NCI-H82 treated with DMSO at 0.1 percent for 48 hours (cell line): ENCODE measurements at regions not wholly inside any gene's neighbourhood (a gene's known extent, or its start where the extent isn't known, plus 50 kb on each side); places are given as distances from the start of the nearest gene placed in this dataset.
"Not testable (repeated sequence)": the region's sequence is repeated elsewhere in the genome, so short reads cannot be mapped to it uniquely, and the experiment has no call there.

Source experiments
- DNase-seq: peaks from one replicate; lab custom pipeline; 2025; ENCODE audit not compliant: unreplicated experiment; lab: John Stamatoyannopoulos, UW

GRCh38 chr18:44280479-44280878 is 400.2 kb upstream of the SETBP1 start:
- DNase-seq: no peak

GRCh38 chr18:44286049-44286448 is 394.6 kb upstream of the SETBP1 start:
- DNase-seq: no peak

- no peak for DNase-seq
These were observed 390.2 kb upstream of the SETBP1 start for GRCh38 chr18:44290366-44290977.

GRCh38 chr18:44298566-44298965 is 382.1 kb upstream of the SETBP1 start:
- no peak for DNase-seq

- no peak for DNase-seq
These were observed 371.5 kb upstream of the SETBP1 start for GRCh38 chr18:44309185-44309584.

- DNase-seq: no peak
These were observed 359.8 kb upstream of the SETBP1 start for GRCh38 chr18:44320619-44321460.

- no peak for DNase-seq
These were observed 358.7 kb upstream of the SETBP1 start for GRCh38 chr18:44321868-44322590.

- DNase-seq: no peak
These were observed 357.6 kb upstream of the SETBP1 start for GRCh38 chr18:44323125-44323524.

- DNase-seq: no peak
These were observed 356.3 kb upstream of the SETBP1 start for GRCh38 chr18:44324361-44324760.

- DNase-seq: no peak
These were observed 354.6 kb upstream of the SETBP1 start for GRCh38 chr18:44325903-44326635.

- no peak for DNase-seq
These were observed 348.8 kb upstream of the SETBP1 start for GRCh38 chr18:44331656-44332570.

- no peak for DNase-seq
These were observed 338.9 kb upstream of the SETBP1 start for GRCh38 chr18:44341759-44342158.

GRCh38 chr18:44342162-44342561 is 338.5 kb upstream of the SETBP1 start:
- no peak for DNase-seq

GRCh38 chr18:44342946-44343345 is 337.7 kb upstream of the SETBP1 start:
- DNase-seq: no peak

- no peak for DNase-seq
These were observed 337.1 kb upstream of the SETBP1 start for GRCh38 chr18:44343570-44343969.

GRCh38 chr18:44356566-44357157 is 324.0 kb upstream of the SETBP1 start:
- DNase-seq: no peak

- DNase-seq: no peak
These were observed 322.3 kb upstream of the SETBP1 start for GRCh38 chr18:44358402-44358801.

- not testable (repeated sequence) for DNase-seq
These were observed 320.9 kb upstream of the SETBP1 start for GRCh38 chr18:44359741-44360140.

- DNase-seq: not testable (repeated sequence)
These were observed 318.5 kb upstream of the SETBP1 start for GRCh38 chr18:44362213-44362612.

GRCh38 chr18:44370861-44371260 is 309.8 kb upstream of the SETBP1 start:
- DNase-seq: no peak
